ENCODE measurements at regions not wholly inside any gene's neighbourhood (a gene's known extent, or its start where the extent isn't known, plus 50 kb on each side); places are given as distances from the start of the nearest gene placed in this dataset.

DNA sequence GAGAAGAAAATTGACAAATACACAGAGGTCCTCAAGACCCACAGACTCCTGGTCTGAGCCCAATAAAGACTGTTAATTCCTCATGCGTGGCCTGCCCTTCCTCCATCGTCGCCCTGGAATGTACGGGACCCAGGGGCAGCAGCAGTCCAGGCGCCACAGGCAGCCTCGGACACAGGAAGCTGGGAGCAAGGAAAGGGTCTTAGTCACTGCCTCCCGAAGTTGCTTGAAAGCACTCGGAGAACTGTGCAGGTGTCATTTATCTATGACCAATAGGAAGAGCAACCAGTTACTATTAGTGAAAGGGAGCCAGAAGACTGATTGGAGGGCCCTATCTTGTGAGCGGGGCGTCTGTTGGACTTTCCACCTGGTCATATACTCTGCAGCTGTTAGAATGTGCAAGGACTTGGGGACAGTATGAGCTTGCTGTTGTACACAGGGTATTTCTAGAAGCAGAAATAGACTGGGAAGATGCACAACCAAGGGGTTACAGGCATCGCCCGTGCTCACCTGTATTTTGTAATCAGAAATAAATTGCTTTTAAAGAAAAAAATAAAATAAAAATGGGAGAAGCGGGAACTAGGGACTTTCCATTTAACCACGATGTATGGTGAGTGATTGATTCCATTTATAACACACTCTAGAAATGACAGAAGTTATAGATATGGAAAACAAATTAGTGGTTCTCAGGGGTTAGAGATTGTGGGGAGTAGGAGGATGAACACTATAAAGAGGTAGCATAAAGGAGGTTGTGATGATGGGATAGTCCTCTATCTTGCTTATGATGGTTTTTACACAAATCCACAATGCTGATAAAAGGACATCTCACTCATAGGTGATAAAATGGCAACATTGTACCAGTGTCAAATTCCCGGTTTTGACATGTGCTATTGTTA is 244.7 kb downstream of the MRPL39 start:
- TF ChIP-seq, protein P1, sequence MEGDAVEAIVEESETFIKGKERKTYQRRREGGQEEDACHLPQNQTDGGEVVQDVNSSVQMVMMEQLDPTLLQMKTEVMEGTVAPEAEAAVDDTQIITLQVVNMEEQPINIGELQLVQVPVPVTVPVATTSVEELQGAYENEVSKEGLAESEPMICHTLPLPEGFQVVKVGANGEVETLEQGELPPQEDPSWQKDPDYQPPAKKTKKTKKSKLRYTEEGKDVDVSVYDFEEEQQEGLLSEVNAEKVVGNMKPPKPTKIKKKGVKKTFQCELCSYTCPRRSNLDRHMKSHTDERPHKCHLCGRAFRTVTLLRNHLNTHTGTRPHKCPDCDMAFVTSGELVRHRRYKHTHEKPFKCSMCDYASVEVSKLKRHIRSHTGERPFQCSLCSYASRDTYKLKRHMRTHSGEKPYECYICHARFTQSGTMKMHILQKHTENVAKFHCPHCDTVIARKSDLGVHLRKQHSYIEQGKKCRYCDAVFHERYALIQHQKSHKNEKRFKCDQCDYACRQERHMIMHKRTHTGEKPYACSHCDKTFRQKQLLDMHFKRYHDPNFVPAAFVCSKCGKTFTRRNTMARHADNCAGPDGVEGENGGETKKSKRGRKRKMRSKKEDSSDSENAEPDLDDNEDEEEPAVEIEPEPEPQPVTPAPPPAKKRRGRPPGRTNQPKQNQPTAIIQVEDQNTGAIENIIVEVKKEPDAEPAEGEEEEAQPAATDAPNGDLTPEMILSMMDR (IDR thresholded peaks at IDR 0.05; ENCODE audit: borderline replicate concordance): no peak
- Histone ChIP-seq H3K4me1 (no peaks in the 10 kb centered on the region), H3K36me3 (no peaks in the 10 kb centered on the region), H3K27me3 (ENCODE audit: low read depth) (peaks cover 5% of the 10 kb centered on the region), H3K4me3 (no peak overlapping the region), H3K9me3 (replicated peaks) (no peaks in the 10 kb centered on the region), H3K27ac (replicated peaks) (no peak overlapping the region)
- no peak for DNase-seq
- intact Hi-C loops (cut with micrococcal nuclease): no loop called here

DNA sequence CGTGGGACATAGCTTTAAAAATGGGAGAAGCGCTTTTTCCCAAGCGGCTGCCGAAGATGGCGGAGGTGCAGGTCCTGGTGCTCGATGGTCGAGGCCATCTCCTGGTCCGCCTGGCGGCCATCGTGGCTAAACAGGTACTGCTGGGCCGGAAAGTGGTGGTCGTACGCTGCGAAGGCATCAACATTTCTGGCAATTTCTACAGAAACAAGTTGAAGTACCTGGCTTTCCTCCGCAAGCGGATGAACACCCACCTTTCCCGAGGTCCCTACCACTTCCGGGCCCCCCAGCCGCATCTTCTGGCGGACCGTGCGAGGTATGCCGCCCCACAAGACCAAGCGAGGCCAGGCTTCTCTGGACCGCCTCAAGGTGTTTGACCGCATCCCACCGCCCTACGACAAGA is 245.5 kb downstream of the MRPL39 start:
- TF ChIP-seq, protein P1 (IDR thresholded peaks at IDR 0.05; ENCODE audit: borderline replicate concordance): no peak
- DNase-seq: no peak
- H3K4me1 ChIP-seq: no peaks in the 10 kb centered on the region
- H3K27me3 ChIP-seq (ENCODE audit: low read depth): peaks cover 5% of the 10 kb centered on the region
- intact Hi-C loops (cut with micrococcal nuclease): no loop called here
- H3K27ac ChIP-seq (replicated peaks): no peak overlapping the region
- no peak overlapping the region for H3K4me3 ChIP-seq
- H3K36me3 ChIP-seq: no peaks in the 10 kb centered on the region
- H3K9me3 ChIP-seq (replicated peaks): no peaks in the 10 kb centered on the region

DNA sequence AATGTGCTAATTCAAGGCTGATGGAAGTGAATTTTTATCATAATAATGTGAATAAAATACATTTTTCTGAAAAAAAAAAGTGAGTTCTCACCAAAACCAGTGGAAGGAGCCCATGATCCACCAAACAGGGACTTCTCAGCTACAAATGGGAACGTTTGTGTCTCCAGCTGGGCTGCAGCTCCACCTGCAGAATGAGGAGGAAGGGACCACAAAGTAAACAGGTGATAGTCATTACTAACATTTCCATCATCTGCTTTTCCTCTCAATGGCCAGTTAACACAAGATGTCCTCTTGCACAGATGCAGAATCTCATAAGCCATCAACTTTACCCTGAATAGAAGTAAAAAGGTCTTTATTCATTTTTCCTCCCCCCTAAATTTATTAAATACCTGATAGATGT is 246.2 kb downstream of the MRPL39 start:
- Histone ChIP-seq H3K4me3 (no peak overlapping the region), H3K27me3 (ENCODE audit: low read depth) (peaks cover 5% of the 10 kb centered on the region), H3K4me1 (no peaks in the 10 kb centered on the region), H3K9me3 (replicated peaks) (no peaks in the 10 kb centered on the region), H3K27ac (replicated peaks) (no peak overlapping the region), H3K36me3 (no peaks in the 10 kb centered on the region)
- no peak for DNase-seq
- intact Hi-C loops (cut with micrococcal nuclease): no loop called here
- TF ChIP-seq, protein P1 (IDR thresholded peaks at IDR 0.05; ENCODE audit: borderline replicate concordance): no peak

DNA sequence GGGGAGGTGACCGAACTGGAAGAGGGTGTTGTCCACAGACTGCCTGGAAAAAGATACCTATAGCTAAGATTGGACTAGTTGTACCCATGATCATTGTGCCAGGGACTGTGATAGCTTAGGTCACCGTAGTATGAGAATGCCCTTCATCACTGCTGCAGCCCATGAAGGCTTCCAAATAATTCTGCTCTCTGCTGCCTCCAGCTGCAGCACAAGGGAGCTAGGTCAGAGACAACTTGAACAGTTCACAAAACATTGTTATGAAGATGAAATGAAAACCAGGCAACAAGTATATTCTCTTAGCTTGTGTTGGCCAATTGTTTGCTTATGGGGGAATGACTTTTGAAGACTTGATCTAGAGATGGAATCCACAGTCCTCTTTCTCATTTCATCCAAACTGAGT is 246.7 kb downstream of the MRPL39 start:
- no peak overlapping the region for H3K4me3 ChIP-seq
- H3K9me3 ChIP-seq (replicated peaks): no peaks in the 10 kb centered on the region
- no peak for DNase-seq
- peaks cover 5% of the 10 kb centered on the region for H3K27me3 ChIP-seq (ENCODE audit: low read depth)
- TF ChIP-seq, protein P1 (IDR thresholded peaks at IDR 0.05; ENCODE audit: borderline replicate concordance): no peak
- intact Hi-C loops (cut with micrococcal nuclease): no loop called here
- no peak overlapping the region for H3K27ac ChIP-seq (replicated peaks)
- H3K36me3 ChIP-seq: no peaks in the 10 kb centered on the region
- H3K4me1 ChIP-seq: no peaks in the 10 kb centered on the region

DNA sequence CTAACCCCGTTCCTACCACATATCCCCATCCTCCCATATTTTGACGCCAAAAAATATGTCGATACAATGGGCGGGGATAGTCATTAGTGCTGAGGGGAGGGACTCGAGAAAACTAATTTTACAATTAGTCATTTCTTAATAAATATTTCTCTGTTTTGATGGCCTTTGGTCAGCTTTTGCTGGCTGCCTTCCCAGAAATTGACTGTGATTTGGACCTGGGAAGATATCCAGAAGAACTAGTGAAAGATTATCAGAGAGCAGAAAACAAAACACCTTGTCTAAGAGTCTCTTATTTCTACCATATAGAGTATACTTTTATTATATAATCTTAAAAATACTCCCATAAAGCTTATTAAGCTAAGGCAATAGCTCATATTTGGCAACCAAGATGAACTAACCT is 247.6 kb downstream of the MRPL39 start:
- intact Hi-C loops (cut with micrococcal nuclease): no loop called here
- H3K4me1 ChIP-seq: no peaks in the 10 kb centered on the region
- no peak overlapping the region for H3K27ac ChIP-seq (replicated peaks)
- TF ChIP-seq, protein P1 (IDR thresholded peaks at IDR 0.05; ENCODE audit: borderline replicate concordance): no peak
- H3K27me3 ChIP-seq (ENCODE audit: low read depth): peaks cover 4% of the 10 kb centered on the region
- no peak overlapping the region for H3K4me3 ChIP-seq
- H3K36me3 ChIP-seq: no peaks in the 10 kb centered on the region
- no peak for DNase-seq
- no peaks in the 10 kb centered on the region for H3K9me3 ChIP-seq (replicated peaks)

Data from left ventricle myocardium inferior (tissue), 1 donor.